SK-N-SH (cell line): ENCODE measurements at regions not wholly inside any gene's neighbourhood (a gene's known extent, or its start where the extent isn't known, plus 50 kb on each side); places are given as distances from the start of the nearest gene placed in this dataset.

Experiments
- FOXJ3 ChIP-seq: sonication (generic); formaldehyde crosslinking; IDR thresholded peaks from 2 replicates; pipeline ENCODE4 v1.5.1; 2020; ENCODE audit warnings: mild to moderate bottlenecking, missing genetic modification reagents
- MXI1 ChIP-seq: IDR thresholded peaks from 2 replicates; pipeline ENCODE4 v1.6.1; 2012; ENCODE audit warnings: mild to moderate bottlenecking, low read depth, low read length, improper control_type of control experiment
- POLR2AphosphoS5 ChIP-seq: IDR thresholded peaks from 2 replicates; pipeline ENCODE4 v1.6.1; 2012; ENCODE audit warnings: low read depth, low read length
- TAF1 ChIP-seq: IDR thresholded peaks from 2 replicates; pipeline ENCODE4 v1.6.1; 2012; ENCODE audit warnings: low read depth, mild to moderate bottlenecking, low read length, moderate library complexity, borderline replicate concordance
- YY1 ChIP-seq: IDR thresholded peaks from 2 replicates; pipeline ENCODE4 v1.4.0; 2012; ENCODE audit warnings: low read depth, mild to moderate bottlenecking
- TF ChIP-seq, protein P1 (sequence below): fragments of 200-600 bp; sonication (generic); IDR thresholded peaks from 2 replicates; pipeline ENCODE4 v1.6.1; 2017; ENCODE audit warnings: antibody characterized with exemption, mild to moderate bottlenecking, moderate library complexity

DNA sequence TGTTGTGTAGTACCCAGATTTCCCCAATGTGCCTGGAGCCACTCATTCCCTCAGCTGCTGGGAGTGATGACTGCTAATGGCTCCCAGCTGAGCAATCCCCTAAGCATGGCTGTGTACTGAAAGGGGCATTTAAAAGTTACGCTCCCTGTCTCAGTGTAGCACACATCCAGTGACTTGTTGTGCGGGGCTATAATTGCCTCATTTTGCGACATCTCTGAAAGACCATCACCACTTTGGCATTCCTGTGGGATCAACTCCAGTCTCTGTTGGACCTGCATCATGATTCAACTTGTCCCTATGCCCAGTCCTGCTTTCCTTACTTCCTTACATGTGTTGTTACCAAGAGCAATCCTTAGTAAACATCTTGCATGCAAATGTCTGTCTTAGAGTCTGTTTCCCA lies 201.2 kb upstream of the MPDZ start:
- TF ChIP-seq POLR2AphosphoS5 (no peak), TAF1 (no peak), MXI1 (no peak), YY1 (no peak), FOXJ3 (CRISPR knock-in tag) (no peak)
- TF ChIP-seq, protein P1, sequence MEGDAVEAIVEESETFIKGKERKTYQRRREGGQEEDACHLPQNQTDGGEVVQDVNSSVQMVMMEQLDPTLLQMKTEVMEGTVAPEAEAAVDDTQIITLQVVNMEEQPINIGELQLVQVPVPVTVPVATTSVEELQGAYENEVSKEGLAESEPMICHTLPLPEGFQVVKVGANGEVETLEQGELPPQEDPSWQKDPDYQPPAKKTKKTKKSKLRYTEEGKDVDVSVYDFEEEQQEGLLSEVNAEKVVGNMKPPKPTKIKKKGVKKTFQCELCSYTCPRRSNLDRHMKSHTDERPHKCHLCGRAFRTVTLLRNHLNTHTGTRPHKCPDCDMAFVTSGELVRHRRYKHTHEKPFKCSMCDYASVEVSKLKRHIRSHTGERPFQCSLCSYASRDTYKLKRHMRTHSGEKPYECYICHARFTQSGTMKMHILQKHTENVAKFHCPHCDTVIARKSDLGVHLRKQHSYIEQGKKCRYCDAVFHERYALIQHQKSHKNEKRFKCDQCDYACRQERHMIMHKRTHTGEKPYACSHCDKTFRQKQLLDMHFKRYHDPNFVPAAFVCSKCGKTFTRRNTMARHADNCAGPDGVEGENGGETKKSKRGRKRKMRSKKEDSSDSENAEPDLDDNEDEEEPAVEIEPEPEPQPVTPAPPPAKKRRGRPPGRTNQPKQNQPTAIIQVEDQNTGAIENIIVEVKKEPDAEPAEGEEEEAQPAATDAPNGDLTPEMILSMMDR, result no peak
